Naive thymus-derived CD4-positive, alpha-beta T cell (primary cell): ENCODE measurements at regions not wholly inside any gene's neighbourhood (a gene's known extent, or its start where the extent isn't known, plus 50 kb on each side); places are given as distances from the start of the nearest gene placed in this dataset.
"Not testable (repeated sequence)": the region's sequence is repeated elsewhere in the genome, so short reads cannot be mapped to it uniquely, and the experiment has no call there.

Experiments used
- ATAC-seq: fragments of 150-1000 bp; cut with Tn5 transposase; 2 replicates; pipeline ENCODE4 v1.10.0; 2021; ENCODE audit warnings: mild to moderate bottlenecking, moderate library complexity
- CTCF ChIA-PET: fragments of 350-600 bp; sonication (Branson Sonifier 250); formaldehyde crosslinking; loops from one replicate; lab custom pipeline; 2021; ENCODE audit warnings: antibody characterized with exemption; lab: Charles Lee
- POLR2A ChIA-PET: fragments of 350-600 bp; sonication (Branson Sonifier 250); formaldehyde crosslinking; loops from one replicate; lab custom pipeline; 2021; ENCODE audit warnings: antibody characterized with exemption, inconsistent platforms; lab: Charles Lee
- DNase-seq, 9 donors: peaks; one replicate each; pipeline versions ENCODE4 v3.0.0 to v3.0.0-alpha.2; 2020 to 2022; ENCODE audit warnings: mixed read lengths in 1 of 9
- H3K27ac ChIP-seq: one replicate; pipeline ENCODE4 v1.7.0; 2013; ENCODE audit warnings: mild to moderate bottlenecking, low read depth, low read length, moderate library complexity
- H3K27me3 ChIP-seq, 2 donors: one replicate each; pipeline ENCODE4 v1.7.0; 2013; ENCODE audit warnings: low read length in 2 of 2, mild to moderate bottlenecking in 2 of 2, moderate library complexity in 2 of 2; ENCODE audit not compliant: control insufficient read depth in 2 of 2, insufficient read depth in 2 of 2
- H3K36me3 ChIP-seq, 3 experiments: 1 replicate in 2 of 3; 2 replicates in 1 of 3; pipeline ENCODE4 v1.7.0; 2013; ENCODE audit warnings: low read length in 3 of 3, mild to moderate bottlenecking in 3 of 3, moderate library complexity in 1 of 3; ENCODE audit not compliant: insufficient read depth in 3 of 3, control insufficient read depth in 2 of 3
- H3K4me1 ChIP-seq, 2 donors: one replicate each; pipeline ENCODE4 v1.7.0; 2013; ENCODE audit warnings: low read length in 2 of 2, mild to moderate bottlenecking in 2 of 2, moderate library complexity in 1 of 2; ENCODE audit not compliant: control insufficient read depth in 2 of 2, insufficient read depth in 2 of 2
- H3K4me3 ChIP-seq: 2 replicates; pipeline ENCODE4 v1.7.0; 2013; ENCODE audit warnings: mild to moderate bottlenecking, low read length
- H3K9me3 ChIP-seq, 3 experiments: 1 replicate in 2 of 3; 2 replicates in 1 of 3; pipeline ENCODE4 v1.7.0; 2013; ENCODE audit warnings: low read length in 3 of 3; ENCODE audit not compliant: control insufficient read depth in 2 of 3
- H3K27ac Mint-ChIP-seq, 9 donors: one replicate each; pipeline ENCODE4 v1.8.0; 2020 to 2022; ENCODE audit warnings: mixed read lengths in 9 of 9, mild to moderate bottlenecking in 8 of 9, moderate library complexity in 5 of 9, inconsistent platforms in 2 of 9
- H3K27me3 Mint-ChIP-seq, 5 donors: one replicate each; pipeline ENCODE4 v1.8.0; 2021 to 2022; ENCODE audit warnings: mixed read lengths in 5 of 5, mild to moderate bottlenecking in 1 of 5
- H3K36me3 Mint-ChIP-seq, 5 donors: one replicate each; pipeline ENCODE4 v1.8.0; 2020 to 2022; ENCODE audit warnings: mixed read lengths in 5 of 5, mild to moderate bottlenecking in 3 of 5, inconsistent platforms in 1 of 5
- H3K4me1 Mint-ChIP-seq, 7 donors: one replicate each; pipeline ENCODE4 v1.8.0; 2020 to 2022; ENCODE audit warnings: mixed read lengths in 7 of 7, mild to moderate bottlenecking in 3 of 7, inconsistent platforms in 1 of 7
- H3K4me3 Mint-ChIP-seq, 10 donors: one replicate each; pipeline ENCODE4 v1.8.0; 2020 to 2022; ENCODE audit warnings: mild to moderate bottlenecking in 10 of 10, mixed read lengths in 10 of 10, moderate library complexity in 6 of 10, inconsistent platforms in 2 of 10
- H3K9me3 Mint-ChIP-seq, 11 donors: one replicate each; pipeline ENCODE4 v1.8.0; 2020 to 2022; ENCODE audit warnings: mixed read lengths in 11 of 11, mild to moderate bottlenecking in 4 of 11, inconsistent platforms in 1 of 11, moderate library complexity in 1 of 11
- intact Hi-C, 2 donors: fragments of 100-400 bp; cut with micrococcal nuclease; formaldehyde crosslinking; loops; one replicate each; pipeline ENCODE4 v1.15.1; 2023

GRCh38 chr9:129423755-129424154 is 197.1 kb downstream of the C9orf50 start:
- H3K4me3 Mint-ChIP-seq = not testable (repeated sequence)

GRCh38 chr9:129423216-129423615 is 197.7 kb downstream of the C9orf50 start:
- DNase-seq (no peak), ATAC-seq (peak; percentile 58)
- Mint-ChIP-seq H3K4me1 (peaks cover 8 to 19% (median 12%) of the 10 kb centered on the region in 7 donors), H3K27me3 (no peaks in the 10 kb centered on the region), H3K4me3 (no peak overlapping the region), H3K36me3 (no peaks in the 10 kb centered on the region), H3K27ac (peak overlapping the region in 3 of 9 donors; percentile 20 to 65 (median 28)), H3K9me3 (peaks cover 0 to 3% (median 0%) of the 10 kb centered on the region in 11 donors)
- Histone ChIP-seq H3K4me3 (no peak overlapping the region), H3K9me3 (no peaks in the 10 kb centered on the region), H3K36me3 (no peaks in the 10 kb centered on the region), H3K4me1 (no peaks in the 10 kb centered on the region), H3K27ac (no peak overlapping the region), H3K27me3 (no peaks in the 10 kb centered on the region)
- CTCF ChIA-PET = interaction anchor here (0.6 to 1.1 kb wide), 2 partner anchors 37 to 73 kb away, joined by 4 to 5 read pairs; no protein-coding TSS in a partner anchor
- POLR2A ChIA-PET = no interaction called here
- intact Hi-C loops = no loop called here

More at GRCh38 chr9:129423755-129424154, 197.1 kb downstream of the C9orf50 start:
- H3K27me3 Mint-ChIP-seq, H3K4me1 ChIP-seq, POLR2A ChIA-PET, intact Hi-C loops, ATAC-seq, DNase-seq, H3K27me3 ChIP-seq, H3K27ac ChIP-seq, H3K9me3 Mint-ChIP-seq, H3K36me3 Mint-ChIP-seq, H3K9me3 ChIP-seq, H3K36me3 ChIP-seq, H3K4me3 ChIP-seq: not testable (repeated sequence)
- H3K27ac Mint-ChIP-seq = peak overlapping the region in 3 of 9 donors; percentile 18 to 65 (median 36)
- H3K4me1 Mint-ChIP-seq = peaks cover 8 to 19% (median 12%) of the 10 kb centered on the region in 7 donors
- CTCF ChIA-PET = interaction anchor here (1.1 kb wide), 1 partner anchor 37 kb away, joined by 5 read pairs; no protein-coding TSS in a partner anchor

- peaks cover 8 to 19% (median 12%) of the 10 kb centered on the region in 7 donors for H3K4me1 Mint-ChIP-seq
- no peak overlapping the region for H3K4me3 ChIP-seq
- peaks cover 0 to 3% (median 0%) of the 10 kb centered on the region in 11 donors for H3K9me3 Mint-ChIP-seq
- H3K27me3 ChIP-seq = no peaks in the 10 kb centered on the region
- H3K36me3 ChIP-seq = no peaks in the 10 kb centered on the region
- H3K27ac ChIP-seq = no peak overlapping the region
- H3K27ac Mint-ChIP-seq = peak overlapping the region in 1 of 9 donors; percentile 44
- no peaks in the 10 kb centered on the region for H3K27me3 Mint-ChIP-seq
- intact Hi-C loops = no loop called here
- DNase-seq = no peak
- H3K4me1 ChIP-seq = no peaks in the 10 kb centered on the region
- POLR2A ChIA-PET = no interaction called here
- CTCF ChIA-PET = interaction anchor here (0.6 to 1.1 kb wide), 2 partner anchors 38 to 74 kb away, joined by 4 to 5 read pairs; no protein-coding TSS in a partner anchor
- H3K9me3 ChIP-seq = no peaks in the 10 kb centered on the region
- H3K36me3 Mint-ChIP-seq = no peaks in the 10 kb centered on the region
- no peak overlapping the region for H3K4me3 Mint-ChIP-seq
- peak; percentile 60 for ATAC-seq
Measured at GRCh38 chr9:129422843-129423192, 198.1 kb downstream of the C9orf50 start.

DNA sequence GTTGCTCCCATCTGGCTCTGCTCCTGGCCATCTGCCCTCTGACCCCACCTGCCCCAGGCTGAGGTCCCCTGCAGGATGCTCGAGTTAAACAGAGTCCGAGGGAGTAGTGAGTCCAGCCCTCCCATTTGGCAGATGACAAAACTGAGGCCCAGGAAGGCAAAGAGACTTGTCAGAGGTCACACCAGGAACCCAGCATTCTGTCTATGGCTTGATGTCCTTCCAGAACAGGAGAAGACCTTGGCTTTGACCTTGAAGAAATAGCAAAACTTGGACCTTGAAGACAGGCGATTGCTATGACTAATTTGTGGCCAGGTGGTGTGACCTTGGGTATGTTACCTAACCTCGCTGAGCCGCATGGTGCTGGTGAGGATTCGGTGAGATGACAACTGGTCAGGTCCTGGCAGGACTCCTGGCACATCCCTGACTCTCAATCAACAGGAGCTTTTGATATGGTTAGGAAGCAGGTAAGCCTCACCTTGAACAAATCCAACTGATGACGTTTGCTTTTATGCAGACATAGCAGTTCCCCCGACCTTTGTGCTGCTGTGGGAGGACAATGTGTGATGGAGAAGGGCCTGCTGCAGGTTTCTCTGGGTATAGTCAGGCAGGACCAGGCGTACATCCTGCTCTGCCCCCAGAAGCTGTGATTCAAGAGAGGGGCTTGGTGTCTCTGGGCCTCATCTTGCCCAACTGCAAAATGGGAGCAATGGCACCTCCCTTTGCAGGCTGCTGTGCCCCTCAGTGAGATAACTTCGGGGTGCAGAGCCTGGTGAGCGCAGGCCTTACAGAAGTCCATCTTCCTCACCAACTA is 198.7 kb downstream of the C9orf50 start:
- Mint-ChIP-seq H3K36me3 (no peaks in the 10 kb centered on the region), H3K9me3 (peaks cover 0 to 3% (median 0%) of the 10 kb centered on the region in 11 donors), H3K4me3 (no peak overlapping the region), H3K27ac (peak overlapping the region in 5 of 9 donors; percentile 24 to 77 (median 44)), H3K27me3 (no peaks in the 10 kb centered on the region), H3K4me1 (peaks cover 8 to 19% (median 12%) of the 10 kb centered on the region in 7 donors)
- ChIA-PET POLR2A (no interaction called here), CTCF (interaction anchor here (0.6 to 1.1 kb wide), 2 partner anchors 38 to 74 kb away, joined by 4 to 5 read pairs; no protein-coding TSS in a partner anchor)
- Histone ChIP-seq H3K4me1 (no peaks in the 10 kb centered on the region), H3K9me3 (no peaks in the 10 kb centered on the region), H3K27ac (no peak overlapping the region), H3K4me3 (no peak overlapping the region), H3K27me3 (no peaks in the 10 kb centered on the region), H3K36me3 (no peaks in the 10 kb centered on the region)
- intact Hi-C loops = no loop called here
- no peak for ATAC-seq
- no peak for DNase-seq

DNA sequence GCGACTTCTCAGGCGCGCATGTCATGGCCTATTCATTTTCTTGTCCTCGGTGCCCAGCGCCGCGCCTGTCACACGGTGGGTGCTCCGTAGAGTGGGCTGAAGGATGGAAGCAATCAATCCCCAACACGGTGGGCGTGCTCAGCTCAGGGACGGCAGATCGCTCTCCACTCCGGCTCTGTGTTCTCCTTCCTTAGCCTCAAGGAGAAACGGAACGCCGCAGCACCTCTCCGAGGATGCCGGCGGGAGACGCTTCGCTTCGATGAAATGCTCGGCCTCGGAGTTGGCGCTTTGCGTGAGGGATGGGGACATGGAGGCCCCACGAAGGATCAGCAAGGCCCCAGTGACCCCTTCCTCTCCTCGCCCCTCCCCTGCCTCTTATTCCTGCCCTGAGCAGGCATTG is 199.5 kb downstream of the C9orf50 start:
- H3K4me1 ChIP-seq = no peaks in the 10 kb centered on the region
- Mint-ChIP-seq H3K4me1 (peaks cover 8 to 22% (median 18%) of the 10 kb centered on the region in 7 donors), H3K27ac (peak overlapping the region in 2 of 9 donors; percentile 28 to 46), H3K4me3 (no peak overlapping the region), H3K27me3 (no peaks in the 10 kb centered on the region), H3K9me3 (peaks cover 0 to 3% (median 0%) of the 10 kb centered on the region in 11 donors), H3K36me3 (no peaks in the 10 kb centered on the region)
- ChIA-PET CTCF (interaction anchor here (0.6 kb wide), 1 partner anchor 55 kb away, joined by 3 read pairs; no protein-coding TSS in a partner anchor), POLR2A (no interaction called here)
- no peaks in the 10 kb centered on the region for H3K27me3 ChIP-seq
- no peak for DNase-seq
- no peak overlapping the region for H3K27ac ChIP-seq
- no peak for ATAC-seq
- H3K36me3 ChIP-seq = no peaks in the 10 kb centered on the region
- H3K9me3 ChIP-seq = no peaks in the 10 kb centered on the region
- intact Hi-C loops = no loop called here
- H3K4me3 ChIP-seq = no peak overlapping the region

GRCh38 chr9:129420721-129421120 is 200.2 kb downstream of the C9orf50 start:
- Mint-ChIP-seq H3K36me3 (no peaks in the 10 kb centered on the region), H3K4me1 (peaks cover 8 to 22% (median 18%) of the 10 kb centered on the region in 7 donors), H3K27me3 (no peaks in the 10 kb centered on the region), H3K27ac (peak overlapping the region in 1 of 9 donors; percentile 46), H3K4me3 (no peak overlapping the region), H3K9me3 (peaks cover 0 to 3% (median 0%) of the 10 kb centered on the region in 11 donors)
- Histone ChIP-seq H3K4me3 (no peak overlapping the region), H3K9me3 (no peaks in the 10 kb centered on the region), H3K27me3 (no peaks in the 10 kb centered on the region), H3K27ac (no peak overlapping the region), H3K4me1 (no peaks in the 10 kb centered on the region), H3K36me3 (no peaks in the 10 kb centered on the region)
- DNase-seq (no peak), ATAC-seq (no peak)
- ChIA-PET CTCF (no interaction called here), POLR2A (interaction anchor here (0.5 kb wide), 1 partner anchor 223 kb away, joined by 3 read pairs; no protein-coding TSS in a partner anchor)
- intact Hi-C loops = no loop called here
